Spleen (tissue), 11 donors: ENCODE measurements at regions not wholly inside any gene's neighbourhood (a gene's known extent, or its start where the extent isn't known, plus 50 kb on each side); places are given as distances from the start of the nearest gene placed in this dataset.

Experiments used
- DNase-seq: peaks from one replicate; pipeline ENCODE4 v3.0.0-alpha.2; 2020
- H3K27ac ChIP-seq, 8 donors: fragments of 200-600 bp; sonication (generic) in 7 of 8; 1 replicate in 4 of 8; 2 replicates in 4 of 8; pipeline versions ENCODE4 v1.5.0 to v1.8.0; 2016 to 2021; ENCODE audit warnings: inconsistent platforms in 4 of 8, mild to moderate bottlenecking in 4 of 8, moderate library complexity in 1 of 8
- H3K27me3 ChIP-seq, 7 donors: fragments of 200-600 bp; sonication (generic) in 6 of 7; replicated peaks in 1 of 7; 1 replicate in 4 of 7; 2 replicates in 3 of 7; pipeline versions ENCODE4 v1.5.0 to v1.8.0; 2016 to 2021; ENCODE audit warnings: inconsistent platforms in 3 of 7, mild to moderate bottlenecking in 1 of 7
- H3K36me3 ChIP-seq, 6 donors: fragments of 200-600 bp; sonication (generic) in 5 of 6; 1 replicate in 4 of 6; 2 replicates in 2 of 6; pipeline versions ENCODE4 v1.5.0 to v1.8.0; 2016 to 2021; ENCODE audit warnings: inconsistent platforms in 2 of 6
- H3K4me1 ChIP-seq, 6 donors: fragments of 200-600 bp; sonication (generic) in 5 of 6; 1 replicate in 3 of 6; 2 replicates in 3 of 6; pipeline versions ENCODE4 v1.5.0 to v1.8.0; 2016 to 2021; ENCODE audit warnings: inconsistent platforms in 3 of 6
- H3K4me3 ChIP-seq, 8 donors: fragments of 200-600 bp; sonication (generic) in 7 of 8; 1 replicate in 4 of 8; 2 replicates in 4 of 8; pipeline versions ENCODE4 v1.5.0 to v1.8.0; 2016 to 2021; ENCODE audit warnings: inconsistent platforms in 4 of 8, mild to moderate bottlenecking in 4 of 8, moderate library complexity in 2 of 8
- H3K9me3 ChIP-seq, 8 donors: fragments of 200-600 bp; sonication (generic) in 7 of 8; 1 replicate in 4 of 8; 2 replicates in 4 of 8; pipeline versions ENCODE4 v1.5.0 to v1.8.0; 2016 to 2021; ENCODE audit warnings: inconsistent platforms in 4 of 8
- CTCF ChIP-seq, 11 experiments: fragments of 200-600 bp in 7 of 11; fragments of 450-650 bp in 4 of 11; sonication (generic) in 4 of 11; IDR thresholded peaks in 8 of 11; conservative IDR thresholded peaks in 3 of 11; 1 replicate in 7 of 11; 2 replicates in 4 of 11; pipeline versions ENCODE4 v1.4.0 to v1.8.0; 2016 to 2021; ENCODE audit warnings: antibody characterized with exemption in 11 of 11, inconsistent platforms in 4 of 11, mild to moderate bottlenecking in 1 of 11
- POLR2A ChIP-seq, 3 donors: fragments of 450-650 bp; IDR thresholded peaks; one replicate each; pipeline ENCODE4 v1.5.1; 2017; ENCODE audit warnings: antibody characterized with exemption in 3 of 3, mild to moderate bottlenecking in 1 of 3
- POLR2AphosphoS5 ChIP-seq, 3 donors: sonication (generic); formaldehyde crosslinking; IDR thresholded peaks; one replicate each; pipeline ENCODE4 v1.5.1; 2017; ENCODE audit warnings: antibody characterized with exemption in 3 of 3
- WGBS, 5 donors: extraction: QIAGEN DNeasy Blood & Tissue Kit in 3 of 5; methylation state at CpG; one replicate each; pipeline versions ENCODE4 v1.1.5 to v1.1.7; 2013 to 2018; 5-methylcytosine and 5-hydroxymethylcytosine counted together
- intact Hi-C: fragments of 100-400 bp; cut with DNase I; formaldehyde crosslinking; loops from one replicate; pipeline ENCODE4 v1.15.0; 2023; ENCODE audit warnings: low total_unique reads
- donor health status: healthy with polysubstance abuse.
- donor health status: DM: no; HTN: no; CAD: no; lungs with moderate emphysema.
- donor health status: DM: no; HTN: no; CAD: no.
- donor health status: Bipolar disorder and iron deficiency.
- donor health status: healthy.
- donor health status: DM: no; HTN: no; CAD: no.
- donor health status: DM: yes; HTN: yes; CAD: no.

GRCh38 chr15:70342554-70343548 lies 245.1 kb upstream of the TLE3 start:
- DNase-seq: no peak
- TF ChIP-seq CTCF (IDR thresholded peaks at IDR 0.05 in 8 of 11, conservative IDR thresholded peaks at IDR 0.05 in 3 of 11): no peak
- TF ChIP-seq POLR2AphosphoS5 (IDR thresholded peaks at IDR 0.05): no peak
- TF ChIP-seq POLR2A (IDR thresholded peaks at IDR 0.05): no peak
- WGBS, 5 donors: 93 to 98% (median 94%) methylated on average over 8 of the region's 8 CpGs

GRCh38 chr15:70342141-70342540 lies 244.4 kb upstream of the TLE3 start:
- intact Hi-C loops: no loop called here
- H3K27ac ChIP-seq: no peak overlapping the region
- no peak for TF ChIP-seq POLR2A (IDR thresholded peaks at IDR 0.05)
- no peak for TF ChIP-seq CTCF (IDR thresholded peaks at IDR 0.05 in 8 of 11, conservative IDR thresholded peaks at IDR 0.05 in 3 of 11)
- TF ChIP-seq POLR2AphosphoS5 (IDR thresholded peaks at IDR 0.05): no peak
- DNase-seq: no peak
- H3K4me3 ChIP-seq: no peak overlapping the region
- H3K27me3 ChIP-seq: peaks cover 0 to 3% (median 0%) of the 10 kb centered on the region in 7 donors
- H3K4me1 ChIP-seq: peaks cover 0 to 14% (median 5%) of the 10 kb centered on the region in 6 donors
- H3K36me3 ChIP-seq: no peaks in the 10 kb centered on the region
- H3K9me3 ChIP-seq: no peaks in the 10 kb centered on the region
- 89 to 94% (median 92%) methylated on average over 7 of the region's 7 CpGs for WGBS, 5 donors

More at GRCh38 chr15:70342554-70343548, 245.1 kb upstream of the TLE3 start:
- Histone ChIP-seq H3K27ac (no peak overlapping the region), H3K9me3 (no peaks in the 10 kb centered on the region), H3K27me3 (peaks cover 0 to 3% (median 0%) of the 10 kb centered on the region in 7 donors), H3K4me1 (peaks cover 0 to 15% (median 5%) of the 10 kb centered on the region in 6 donors), H3K36me3 (no peaks in the 10 kb centered on the region), H3K4me3 (no peak overlapping the region)
- intact Hi-C loops: no loop called here

- H3K9me3 ChIP-seq: no peaks in the 10 kb centered on the region
- H3K36me3 ChIP-seq: no peaks in the 10 kb centered on the region
- no peak for DNase-seq
- peaks cover 1 to 18% (median 5%) of the 10 kb centered on the region in 6 donors for H3K4me1 ChIP-seq
- intact Hi-C loops: no loop called here
- no peak overlapping the region for H3K4me3 ChIP-seq
- no peak overlapping the region for H3K27ac ChIP-seq
- H3K27me3 ChIP-seq: peaks cover 0 to 3% (median 0%) of the 10 kb centered on the region in 7 donors
- WGBS, 5 donors: 73 to 87% (median 77%) methylated on average over 3 to 5 of the region's 5 CpGs
- TF ChIP-seq POLR2A (IDR thresholded peaks at IDR 0.05) (no peak), POLR2AphosphoS5 (IDR thresholded peaks at IDR 0.05) (no peak), CTCF (IDR thresholded peaks at IDR 0.05 in 8 of 11, conservative IDR thresholded peaks at IDR 0.05 in 3 of 11) (no peak)
Observed at GRCh38 chr15:70341566-70341965, 243.8 kb upstream of the TLE3 start.

- no peak overlapping the region for H3K27ac ChIP-seq
- H3K9me3 ChIP-seq: peaks cover 0 to 5% (median 2%) of the 10 kb centered on the region in 8 donors
- no peak for DNase-seq
- no peaks in the 10 kb centered on the region for H3K36me3 ChIP-seq
- peaks cover 4 to 24% (median 9%) of the 10 kb centered on the region in 6 donors for H3K4me1 ChIP-seq
- no peak for TF ChIP-seq CTCF (IDR thresholded peaks at IDR 0.05 in 8 of 11, conservative IDR thresholded peaks at IDR 0.05 in 3 of 11)
- TF ChIP-seq POLR2AphosphoS5 (IDR thresholded peaks at IDR 0.05): no peak
- no peak for TF ChIP-seq POLR2A (IDR thresholded peaks at IDR 0.05)
- WGBS, 5 donors: 73 to 100% (median 86%) methylated on average over 1 of the region's 1 CpG
- intact Hi-C loops: no loop called here
- H3K27me3 ChIP-seq: no peaks in the 10 kb centered on the region
- H3K4me3 ChIP-seq: no peak overlapping the region
Observed at GRCh38 chr15:70340494-70340870, 242.8 kb upstream of the TLE3 start.
